Skin epidermis (tissue), 12 donors: ENCODE measurements at regions not wholly inside any gene's neighbourhood (a gene's known extent, or its start where the extent isn't known, plus 50 kb on each side); places are given as distances from the start of the nearest gene placed in this dataset.

ENCODE experiments used
- H3K27ac ChIP-seq, 21 experiments: fragments of 200-600 bp; sonication (generic) in 11 of 21; one replicate each; pipeline ENCODE4 v1.5.0; 2020; ENCODE audit warnings: mild to moderate bottlenecking in 3 of 21, inconsistent platforms in 2 of 21, moderate library complexity in 2 of 21
- H3K4me3 ChIP-seq, 7 experiments: fragments of 200-600 bp; sonication (generic) in 2 of 7; one replicate each; pipeline ENCODE4 v1.5.0; 2020; ENCODE audit warnings: inconsistent platforms in 2 of 7, mild to moderate bottlenecking in 2 of 7, moderate library complexity in 1 of 7

GRCh38 chr5:125559296-125559695, 812.9 kb upstream of the ZNF608 start:
- Histone ChIP-seq H3K27ac (no peak overlapping the region), H3K4me3 (no peak overlapping the region)

- Histone ChIP-seq H3K27ac (no peak overlapping the region), H3K4me3 (no peak overlapping the region)
Measured at GRCh38 chr5:125560476-125561225, 814.2 kb upstream of the ZNF608 start.

GRCh38 chr5:125564317-125564975, 818.0 kb upstream of the ZNF608 start:
- H3K27ac ChIP-seq = no peak overlapping the region
- no peak overlapping the region for H3K4me3 ChIP-seq

GRCh38 chr5:125574491-125575044, 828.1 kb upstream of the ZNF608 start:
- Histone ChIP-seq H3K4me3 (no peak overlapping the region), H3K27ac (no peak overlapping the region)

- no peak overlapping the region for H3K4me3 ChIP-seq
- H3K27ac ChIP-seq = no peak overlapping the region
Measured at GRCh38 chr5:125575171-125575890, 828.9 kb upstream of the ZNF608 start.

GRCh38 chr5:125575891-125576505, 829.6 kb upstream of the ZNF608 start:
- no peak overlapping the region for H3K27ac ChIP-seq
- no peak overlapping the region for H3K4me3 ChIP-seq

GRCh38 chr5:125576822-125577221, 830.4 kb upstream of the ZNF608 start:
- H3K27ac ChIP-seq = no peak overlapping the region

GRCh38 chr5:125578551-125578950, 832.1 kb upstream of the ZNF608 start:
- Histone ChIP-seq H3K27ac (no peak overlapping the region), H3K4me3 (no peak overlapping the region)

More at GRCh38 chr5:125576822-125577221, 830.4 kb upstream of the ZNF608 start:
- no peak overlapping the region for H3K4me3 ChIP-seq

GRCh38 chr5:125579182-125579581, 832.7 kb upstream of the ZNF608 start:
- Histone ChIP-seq H3K4me3 (no peak overlapping the region), H3K27ac (no peak overlapping the region)

- Histone ChIP-seq H3K27ac (no peak overlapping the region), H3K4me3 (no peak overlapping the region)
Measured at GRCh38 chr5:125581311-125581710, 834.9 kb upstream of the ZNF608 start.

GRCh38 chr5:125582352-125582751, 835.9 kb upstream of the ZNF608 start:
- no peak overlapping the region for H3K27ac ChIP-seq
- H3K4me3 ChIP-seq = no peak overlapping the region

GRCh38 chr5:125583321-125584139, 837.1 kb upstream of the ZNF608 start:
- peak overlapping the region in 5 of 21 experiments; percentile 7 to 49 (median 23) for H3K27ac ChIP-seq
- no peak overlapping the region for H3K4me3 ChIP-seq

- Histone ChIP-seq H3K4me3 (no peak overlapping the region), H3K27ac (peak overlapping the region in 2 of 21 experiments; percentile 7 to 11)
Measured at GRCh38 chr5:125584140-125584520, 837.7 kb upstream of the ZNF608 start.

GRCh38 chr5:125587631-125588030, 835.6 kb upstream of the GRAMD2B start:
- H3K27ac ChIP-seq = no peak overlapping the region
- no peak overlapping the region for H3K4me3 ChIP-seq

- H3K27ac ChIP-seq = no peak overlapping the region
- no peak overlapping the region for H3K4me3 ChIP-seq
Measured at GRCh38 chr5:125592856-125593255, 830.4 kb upstream of the GRAMD2B start.

GRCh38 chr5:125595095-125595494, 828.1 kb upstream of the GRAMD2B start:
- Histone ChIP-seq H3K4me3 (no peak overlapping the region), H3K27ac (peak overlapping the region in 1 of 21 experiments; percentile 12)

GRCh38 chr5:125595845-125596244, 827.4 kb upstream of the GRAMD2B start:
- H3K4me3 ChIP-seq = no peak overlapping the region
- H3K27ac ChIP-seq = peak overlapping the region in 1 of 21 experiments; percentile 12

- H3K27ac ChIP-seq = no peak overlapping the region
- no peak overlapping the region for H3K4me3 ChIP-seq
Measured at GRCh38 chr5:125597338-125597737, 825.9 kb upstream of the GRAMD2B start.

- Histone ChIP-seq H3K27ac (no peak overlapping the region), H3K4me3 (no peak overlapping the region)
Measured at GRCh38 chr5:125600559-125600958, 822.6 kb upstream of the GRAMD2B start.
